ENCODE measurements at regions not wholly inside any gene's neighbourhood (a gene's known extent, or its start where the extent isn't known, plus 50 kb on each side); places are given as distances from the start of the nearest gene placed in this dataset.

- no peak overlapping the region for H3K4me3 Mint-ChIP-seq
- H3K27me3 Mint-ChIP-seq: no peaks in the 10 kb centered on the region
These were observed 55.4 kb upstream of the SMIM21 start for GRCh38 chr18:75482880-75483279.

GRCh38 chr18:75480487-75480886 lies 53.0 kb upstream of the SMIM21 start:
- Mint-ChIP-seq H3K9me3 (peaks cover 18% of the 10 kb centered on the region), H3K27ac (no peak overlapping the region), H3K36me3 (ENCODE audit: low read depth) (no peaks in the 10 kb centered on the region), H3K27me3 (no peaks in the 10 kb centered on the region), H3K4me1 (ENCODE audit: low read depth) (peaks cover 6% of the 10 kb centered on the region), H3K4me3 (no peak overlapping the region)
- intact Hi-C loops (cut with micrococcal nuclease): no loop called here

More at GRCh38 chr18:75482880-75483279, 55.4 kb upstream of the SMIM21 start:
- peaks cover 2% of the 10 kb centered on the region for H3K4me1 Mint-ChIP-seq (ENCODE audit: low read depth)
- no peaks in the 10 kb centered on the region for H3K36me3 Mint-ChIP-seq (ENCODE audit: low read depth)
- intact Hi-C loops (cut with micrococcal nuclease): no loop called here
- H3K9me3 Mint-ChIP-seq: peaks cover 18% of the 10 kb centered on the region
- no peak overlapping the region for H3K27ac Mint-ChIP-seq

GRCh38 chr18:75478996-75479880 lies 51.7 kb upstream of the SMIM21 start:
- H3K27me3 Mint-ChIP-seq: no peaks in the 10 kb centered on the region

GRCh38 chr18:75477900-75478299 lies 50.4 kb upstream of the SMIM21 start:
- H3K27ac Mint-ChIP-seq: no peak overlapping the region
- peaks cover 4% of the 10 kb centered on the region for H3K9me3 Mint-ChIP-seq
- intact Hi-C loops (cut with micrococcal nuclease): loop anchor here (10.0 kb wide), 1 partner anchor 283 kb away; no protein-coding TSS in a partner anchor
- H3K27me3 Mint-ChIP-seq: no peaks in the 10 kb centered on the region
- H3K36me3 Mint-ChIP-seq (ENCODE audit: low read depth): no peaks in the 10 kb centered on the region
- peaks cover 6% of the 10 kb centered on the region for H3K4me1 Mint-ChIP-seq (ENCODE audit: low read depth)
- no peak overlapping the region for H3K4me3 Mint-ChIP-seq

More at GRCh38 chr18:75478996-75479880, 51.7 kb upstream of the SMIM21 start:
- peaks cover 6% of the 10 kb centered on the region for H3K4me1 Mint-ChIP-seq (ENCODE audit: low read depth)
- no peak overlapping the region for H3K4me3 Mint-ChIP-seq
- H3K36me3 Mint-ChIP-seq (ENCODE audit: low read depth): no peaks in the 10 kb centered on the region
- peaks cover 17% of the 10 kb centered on the region for H3K9me3 Mint-ChIP-seq
- H3K27ac Mint-ChIP-seq: no peak overlapping the region
- intact Hi-C loops (cut with micrococcal nuclease): loop anchor here (1.0 to 10.0 kb wide), 2 partner anchors 284 to 827 kb away; no protein-coding TSS in a partner anchor
